Vagina (tissue), 2 donors: ENCODE measurements at regions not wholly inside any gene's neighbourhood (a gene's known extent, or its start where the extent isn't known, plus 50 kb on each side); places are given as distances from the start of the nearest gene placed in this dataset.

Experiments
- DNase-seq, 2 donors: peaks; one replicate each; pipeline ENCODE4 v3.0.0-alpha.2; 2017; ENCODE audit errors: extremely low spot score in 2 of 2
- H3K27ac ChIP-seq: fragments of 200-600 bp; sonication (generic); one replicate; pipeline ENCODE4 v1.5.1; 2019
- H3K27me3 ChIP-seq: fragments of 200-600 bp; sonication (generic); one replicate; pipeline ENCODE4 v1.5.1; 2019
- H3K36me3 ChIP-seq, 2 donors: fragments of 200-600 bp; sonication (generic); one replicate each; pipeline ENCODE4 v1.5.1; 2017 to 2019
- H3K4me1 ChIP-seq: fragments of 200-600 bp; sonication (generic); one replicate; pipeline ENCODE4 v1.5.1; 2019
- H3K4me3 ChIP-seq, 2 donors: fragments of 200-600 bp; sonication (generic); 1 replicate in 1 of 2; 2 replicates in 1 of 2; pipeline ENCODE4 v1.5.1; 2016 to 2019
- H3K9me3 ChIP-seq: fragments of 200-600 bp; sonication (generic); one replicate; pipeline ENCODE4 v1.5.1; 2019
- CTCF ChIP-seq, 3 experiments: fragments of 450-650 bp in 2 of 3; fragments of 200-600 bp in 1 of 3; sonication (generic) in 1 of 3; IDR thresholded peaks; one replicate each; pipeline ENCODE4 v1.5.1; 2017 to 2019; ENCODE audit warnings: antibody characterized with exemption in 3 of 3, mild to moderate bottlenecking in 2 of 3, moderate library complexity in 2 of 3
- POLR2A ChIP-seq, 2 donors: fragments of 450-650 bp; IDR thresholded peaks; one replicate each; pipeline ENCODE4 v1.6.1; 2017; ENCODE audit warnings: antibody characterized with exemption in 2 of 2, mild to moderate bottlenecking in 2 of 2, moderate library complexity in 2 of 2
- POLR2AphosphoS5 ChIP-seq, 2 donors: sonication (generic); formaldehyde crosslinking; IDR thresholded peaks; one replicate each; pipeline ENCODE4 v1.9.0; 2017; ENCODE audit warnings: antibody characterized with exemption in 2 of 2, mild to moderate bottlenecking in 2 of 2, low read depth in 1 of 2; ENCODE audit not compliant: insufficient read depth in 1 of 2
- intact Hi-C: fragments of 100-400 bp; cut with DNase I; formaldehyde crosslinking; loops from one replicate; pipeline ENCODE4 v1.15.1; 2023

- Histone ChIP-seq H3K4me3 (no peak overlapping the region), H3K27me3 (no peaks in the 10 kb centered on the region), H3K27ac (peak overlapping the region; percentile 42), H3K36me3 (no peaks in the 10 kb centered on the region), H3K4me1 (peaks cover 31% of the 10 kb centered on the region), H3K9me3 (no peaks in the 10 kb centered on the region)
- DNase-seq, result no peak
- intact Hi-C loops, result no loop called here
- no peak for TF ChIP-seq POLR2AphosphoS5 (IDR thresholded peaks at IDR 0.05; ENCODE audit: insufficient read depth in 1 of 2, low read depth in 1 of 2)
- TF ChIP-seq POLR2A (IDR thresholded peaks at IDR 0.05), result no peak
- no peak for TF ChIP-seq CTCF (IDR thresholded peaks at IDR 0.05)
Observed at GRCh38 chr11:126121296-126121695, 58.6 kb upstream of the CDON start.

- intact Hi-C loops, result no loop called here
- Histone ChIP-seq H3K4me3 (no peak overlapping the region), H3K27ac (no peak overlapping the region)
Observed at GRCh38 chr11:126118806-126119205, 56.1 kb upstream of the CDON start.

GRCh38 chr11:126115816-126116331 lies 53.2 kb upstream of the CDON start:
- Histone ChIP-seq H3K4me1 (peaks cover 43% of the 10 kb centered on the region), H3K27me3 (no peaks in the 10 kb centered on the region), H3K27ac (peak overlapping the region; percentile 81), H3K9me3 (no peaks in the 10 kb centered on the region), H3K4me3 (no peak overlapping the region), H3K36me3 (no peaks in the 10 kb centered on the region)
- intact Hi-C loops, result no loop called here
- no peak for TF ChIP-seq POLR2A (IDR thresholded peaks at IDR 0.05)
- no peak for TF ChIP-seq CTCF (IDR thresholded peaks at IDR 0.05)
- peak; percentile 27 to 51 for TF ChIP-seq POLR2AphosphoS5 (IDR thresholded peaks at IDR 0.05; ENCODE audit: insufficient read depth in 1 of 2, low read depth in 1 of 2)
- DNase-seq, result no peak

More at GRCh38 chr11:126118806-126119205, 56.1 kb upstream of the CDON start:
- TF ChIP-seq POLR2A (IDR thresholded peaks at IDR 0.05), result no peak
- no peak for TF ChIP-seq CTCF (IDR thresholded peaks at IDR 0.05)
- TF ChIP-seq POLR2AphosphoS5 (IDR thresholded peaks at IDR 0.05; ENCODE audit: insufficient read depth in 1 of 2, low read depth in 1 of 2), result no peak
- DNase-seq, result no peak
- Histone ChIP-seq H3K36me3 (no peaks in the 10 kb centered on the region), H3K9me3 (no peaks in the 10 kb centered on the region), H3K4me1 (peaks cover 44% of the 10 kb centered on the region), H3K27me3 (no peaks in the 10 kb centered on the region)

- Histone ChIP-seq H3K27ac (peak overlapping the region; percentile 81), H3K4me1 (peaks cover 43% of the 10 kb centered on the region), H3K27me3 (no peaks in the 10 kb centered on the region), H3K9me3 (no peaks in the 10 kb centered on the region), H3K36me3 (no peaks in the 10 kb centered on the region), H3K4me3 (no peak overlapping the region)
- DNase-seq, result no peak
- TF ChIP-seq CTCF (IDR thresholded peaks at IDR 0.05) (no peak), POLR2AphosphoS5 (IDR thresholded peaks at IDR 0.05; ENCODE audit: insufficient read depth in 1 of 2, low read depth in 1 of 2) (no peak), POLR2A (IDR thresholded peaks at IDR 0.05) (no peak)
- intact Hi-C loops, result no loop called here
Observed at GRCh38 chr11:126115127-126115495, 52.4 kb upstream of the CDON start.

- TF ChIP-seq POLR2A (IDR thresholded peaks at IDR 0.05) (no peak), POLR2AphosphoS5 (IDR thresholded peaks at IDR 0.05; ENCODE audit: insufficient read depth in 1 of 2, low read depth in 1 of 2) (no peak), CTCF (IDR thresholded peaks at IDR 0.05) (no peak)
- H3K4me3 ChIP-seq, result no peak overlapping the region
- peaks cover 43% of the 10 kb centered on the region for H3K4me1 ChIP-seq
- intact Hi-C loops, result no loop called here
- no peak for DNase-seq
- no peaks in the 10 kb centered on the region for H3K27me3 ChIP-seq
- no peaks in the 10 kb centered on the region for H3K36me3 ChIP-seq
- peak overlapping the region; percentile 81 for H3K27ac ChIP-seq
- H3K9me3 ChIP-seq, result no peaks in the 10 kb centered on the region
Observed at GRCh38 chr11:126114486-126115126, 51.9 kb upstream of the CDON start.
